ENCODE measurements at regions not wholly inside any gene's neighbourhood (a gene's known extent, or its start where the extent isn't known, plus 50 kb on each side); places are given as distances from the start of the nearest gene placed in this dataset.

DNA sequence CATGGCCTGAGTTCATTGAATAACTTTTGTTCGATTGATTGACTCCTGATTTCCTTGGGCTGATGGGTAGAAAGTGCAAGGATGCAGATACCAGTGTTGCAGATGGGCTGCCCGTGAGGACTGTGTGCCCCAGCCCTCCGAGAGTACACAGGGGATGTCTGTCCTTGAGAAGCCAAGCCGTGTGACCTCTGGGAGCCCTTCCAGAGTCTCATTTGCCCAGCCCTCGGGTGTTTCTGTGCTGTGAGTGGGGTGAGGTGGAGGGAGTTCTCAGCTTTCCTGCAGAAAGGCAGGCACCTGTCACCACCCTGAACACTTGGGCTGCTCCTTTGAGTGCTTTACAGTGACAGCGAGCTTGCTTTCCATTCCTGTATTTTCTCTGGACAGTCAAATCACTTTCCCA is 96.4 kb upstream of the CACNA1E start:
- TF ChIP-seq, protein P1, sequence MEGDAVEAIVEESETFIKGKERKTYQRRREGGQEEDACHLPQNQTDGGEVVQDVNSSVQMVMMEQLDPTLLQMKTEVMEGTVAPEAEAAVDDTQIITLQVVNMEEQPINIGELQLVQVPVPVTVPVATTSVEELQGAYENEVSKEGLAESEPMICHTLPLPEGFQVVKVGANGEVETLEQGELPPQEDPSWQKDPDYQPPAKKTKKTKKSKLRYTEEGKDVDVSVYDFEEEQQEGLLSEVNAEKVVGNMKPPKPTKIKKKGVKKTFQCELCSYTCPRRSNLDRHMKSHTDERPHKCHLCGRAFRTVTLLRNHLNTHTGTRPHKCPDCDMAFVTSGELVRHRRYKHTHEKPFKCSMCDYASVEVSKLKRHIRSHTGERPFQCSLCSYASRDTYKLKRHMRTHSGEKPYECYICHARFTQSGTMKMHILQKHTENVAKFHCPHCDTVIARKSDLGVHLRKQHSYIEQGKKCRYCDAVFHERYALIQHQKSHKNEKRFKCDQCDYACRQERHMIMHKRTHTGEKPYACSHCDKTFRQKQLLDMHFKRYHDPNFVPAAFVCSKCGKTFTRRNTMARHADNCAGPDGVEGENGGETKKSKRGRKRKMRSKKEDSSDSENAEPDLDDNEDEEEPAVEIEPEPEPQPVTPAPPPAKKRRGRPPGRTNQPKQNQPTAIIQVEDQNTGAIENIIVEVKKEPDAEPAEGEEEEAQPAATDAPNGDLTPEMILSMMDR (IDR thresholded peaks at IDR 0.05) = no peak
- intact Hi-C loops (cut with micrococcal nuclease) = no loop called here
- Mint-ChIP-seq H3K9me3 (no peaks in the 10 kb centered on the region), H3K27me3 (no peaks in the 10 kb centered on the region), H3K4me1 (ENCODE audit: low read depth) (peaks cover 4% of the 10 kb centered on the region), H3K27ac (no peak overlapping the region), H3K4me3 (no peak overlapping the region), H3K36me3 (ENCODE audit: low read depth) (no peaks in the 10 kb centered on the region)
- DNase-seq (no peak), ATAC-seq (no peak)
- ChIA-PET CTCF (interaction anchor here (1.3 kb wide), 1 partner anchor 28 kb away, joined by 3 read pairs; no protein-coding TSS in a partner anchor), POLR2A (no interaction called here)

DNA sequence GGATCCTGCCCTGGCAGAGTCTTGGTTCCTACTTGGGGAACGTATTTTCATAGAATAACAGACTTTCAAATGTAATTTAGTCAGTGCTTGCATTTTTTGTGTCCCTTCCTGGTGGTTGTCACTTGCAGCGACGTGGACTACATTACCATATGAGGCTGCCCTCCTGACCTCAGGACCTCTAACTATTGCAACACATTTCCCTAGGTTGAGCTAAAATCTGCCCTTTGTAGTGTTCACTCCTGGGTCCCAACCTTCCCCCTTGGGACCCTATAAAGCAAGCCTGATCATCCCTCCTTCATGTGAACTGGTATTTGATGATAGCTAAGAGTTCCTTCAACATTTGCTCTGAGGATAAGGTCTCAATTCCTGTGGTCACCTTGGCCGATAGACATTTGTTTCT is 95.6 kb upstream of the CACNA1E start:
- TF ChIP-seq, protein P1 (IDR thresholded peaks at IDR 0.05) = no peak
- H3K4me1 Mint-ChIP-seq (ENCODE audit: low read depth) = peaks cover 11% of the 10 kb centered on the region
- CTCF ChIA-PET = no interaction called here
- no peaks in the 10 kb centered on the region for H3K9me3 Mint-ChIP-seq
- H3K27ac Mint-ChIP-seq = no peak overlapping the region
- no peak overlapping the region for H3K4me3 Mint-ChIP-seq
- DNase-seq (no peak), ATAC-seq (no peak)
- H3K27me3 Mint-ChIP-seq = no peaks in the 10 kb centered on the region
- intact Hi-C loops (cut with micrococcal nuclease) = no loop called here
- POLR2A ChIA-PET = interaction anchor here (1.4 kb wide), 1 partner anchor 11 kb away, joined by 4 read pairs; no protein-coding TSS in a partner anchor
- no peaks in the 10 kb centered on the region for H3K36me3 Mint-ChIP-seq (ENCODE audit: low read depth)

DNA sequence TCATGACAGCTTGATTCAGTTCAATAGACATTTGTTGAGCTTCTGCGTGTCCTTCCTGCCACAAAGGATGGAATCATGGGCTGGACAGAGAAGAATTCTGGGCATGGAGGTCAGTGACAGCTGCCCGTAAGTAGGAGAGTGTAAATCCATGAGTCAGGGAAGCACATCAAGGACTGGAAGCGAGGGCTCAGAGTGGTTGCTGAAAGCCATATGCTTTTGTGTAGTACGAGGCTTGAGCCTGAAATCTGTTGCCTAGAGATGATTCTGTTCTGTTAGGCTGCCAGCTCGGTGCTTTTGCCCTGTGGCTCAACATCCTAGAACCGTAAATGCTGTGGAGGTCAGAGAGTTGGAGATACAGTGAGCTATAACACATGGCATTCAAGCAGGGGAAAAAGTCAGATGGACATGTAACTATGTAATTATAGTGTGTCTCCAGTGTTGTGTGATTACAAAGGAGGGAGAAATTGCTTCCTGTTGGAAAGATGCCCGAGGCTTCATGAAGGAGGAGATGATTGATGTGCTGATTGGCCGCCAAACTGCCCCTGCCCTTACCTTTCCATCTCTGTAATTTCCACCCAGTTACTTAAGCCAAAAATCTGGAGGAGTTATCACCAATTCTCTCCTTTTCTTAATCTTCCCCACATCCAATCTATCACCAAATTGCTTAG is 92.8 kb upstream of the CACNA1E start:
- ChIA-PET CTCF (interaction anchor here (1.2 kb wide), 1 partner anchor 34 kb away, joined by 5 read pairs; no protein-coding TSS in a partner anchor), POLR2A (interaction anchor here (1.5 kb wide), 1 partner anchor 20 kb away, joined by 3 read pairs; no protein-coding TSS in a partner anchor)
- no peak overlapping the region for H3K4me3 Mint-ChIP-seq
- ATAC-seq = no peak
- TF ChIP-seq, protein P1 (IDR thresholded peaks at IDR 0.05) = no peak
- H3K27ac Mint-ChIP-seq = no peak overlapping the region
- intact Hi-C loops (cut with micrococcal nuclease) = no loop called here
- no peaks in the 10 kb centered on the region for H3K27me3 Mint-ChIP-seq
- H3K36me3 Mint-ChIP-seq (ENCODE audit: low read depth) = no peaks in the 10 kb centered on the region
- DNase-seq = no peak
- H3K9me3 Mint-ChIP-seq = no peaks in the 10 kb centered on the region
- peaks cover 18% of the 10 kb centered on the region for H3K4me1 Mint-ChIP-seq (ENCODE audit: low read depth)

DNA sequence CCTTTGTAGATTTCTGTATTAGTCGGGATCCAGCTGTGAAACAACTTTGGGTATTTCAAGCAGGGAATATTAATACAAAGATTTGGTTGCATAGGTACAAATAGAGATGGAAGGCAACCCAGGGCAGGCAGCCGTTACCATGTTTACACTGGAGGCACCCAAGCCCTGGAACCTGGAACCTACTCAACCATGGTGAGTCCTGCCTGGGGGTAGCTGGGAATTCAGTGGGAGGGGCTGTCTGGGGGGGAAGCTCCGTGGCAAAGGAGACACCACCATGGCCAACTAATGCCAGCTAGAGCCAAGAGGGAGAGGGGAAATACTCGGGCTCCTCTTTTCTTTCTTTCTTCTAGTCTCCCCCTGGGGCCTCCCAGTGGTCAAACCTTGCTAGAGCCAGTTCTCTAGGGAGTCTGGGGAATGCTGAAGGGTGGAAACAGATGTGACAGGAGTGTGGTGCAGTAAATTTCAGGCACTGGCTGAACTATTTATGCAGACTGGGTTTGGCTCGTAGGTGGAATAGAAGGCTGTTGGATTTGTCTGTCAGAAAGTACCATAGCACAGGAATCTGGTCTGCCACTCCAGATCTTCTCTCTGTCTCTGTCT is 91.9 kb upstream of the CACNA1E start:
- Mint-ChIP-seq H3K4me3 (no peak overlapping the region), H3K4me1 (ENCODE audit: low read depth) (peaks cover 18% of the 10 kb centered on the region), H3K27ac (no peak overlapping the region), H3K36me3 (ENCODE audit: low read depth) (no peaks in the 10 kb centered on the region), H3K27me3 (no peaks in the 10 kb centered on the region), H3K9me3 (no peaks in the 10 kb centered on the region)
- ATAC-seq (no peak), DNase-seq (no peak)
- ChIA-PET POLR2A (no interaction called here), CTCF (no interaction called here)
- intact Hi-C loops (cut with micrococcal nuclease) = no loop called here
- TF ChIP-seq, protein P1 (IDR thresholded peaks at IDR 0.05) = no peak

DNA sequence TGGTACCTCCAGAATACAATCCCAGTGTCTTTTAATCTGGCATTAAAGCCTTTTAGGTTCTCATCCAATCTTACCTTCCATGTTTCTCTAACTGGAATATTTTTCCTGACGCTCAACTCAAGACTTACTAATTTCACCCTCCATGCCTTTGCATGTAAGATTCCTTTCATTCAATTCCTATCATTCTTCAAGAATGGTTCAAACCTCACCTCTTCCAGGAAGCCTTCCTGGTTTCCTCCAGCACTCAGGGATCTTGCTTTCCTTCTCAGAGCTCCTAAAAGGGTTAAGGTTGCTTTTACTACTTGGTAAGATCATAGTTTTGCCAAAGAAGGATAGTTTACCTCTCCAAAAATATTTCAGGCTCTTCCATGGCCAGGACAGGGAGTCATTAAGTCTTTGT is 91.2 kb upstream of the CACNA1E start:
- no peak for ATAC-seq
- POLR2A ChIA-PET = no interaction called here
- no peak overlapping the region for H3K4me3 Mint-ChIP-seq
- H3K27ac Mint-ChIP-seq = no peak overlapping the region
- no peaks in the 10 kb centered on the region for H3K36me3 Mint-ChIP-seq (ENCODE audit: low read depth)
- H3K9me3 Mint-ChIP-seq = no peaks in the 10 kb centered on the region
- no peak for DNase-seq
- H3K4me1 Mint-ChIP-seq (ENCODE audit: low read depth) = peaks cover 18% of the 10 kb centered on the region
- TF ChIP-seq, protein P1 (IDR thresholded peaks at IDR 0.05) = no peak
- intact Hi-C loops (cut with micrococcal nuclease) = no loop called here
- CTCF ChIA-PET = interaction anchor here (1.9 kb wide), 1 partner anchor 33 kb away, joined by 7 read pairs; no protein-coding TSS in a partner anchor
- no peaks in the 10 kb centered on the region for H3K27me3 Mint-ChIP-seq

All from activated CD8-positive, alpha-beta T cell treated with anti-CD3 and anti-CD28 coated beads for 36 hours (primary cell).